ENCODE measurements at regions not wholly inside any gene's neighbourhood (a gene's known extent, or its start where the extent isn't known, plus 50 kb on each side); places are given as distances from the start of the nearest gene placed in this dataset.

- no peak for TF ChIP-seq CTCF (conservative IDR thresholded peaks at IDR 0.05; ENCODE audit: low read depth, low read length)
- TF ChIP-seq RAD21 (IDR thresholded peaks at IDR 0.05; ENCODE audit: low read length): no peak
- TF ChIP-seq SMC3 (IDR thresholded peaks at IDR 0.05; ENCODE audit: low read depth, low read length): no peak
- TF ChIP-seq MXI1 (IDR thresholded peaks at IDR 0.05; ENCODE audit: borderline replicate concordance, low read depth, low read length): no peak
- no peak for TF ChIP-seq POLR2A (IDR thresholded peaks at IDR 0.05; ENCODE audit: low read depth, low read length)
- no peak for TF ChIP-seq CEBPB (IDR thresholded peaks at IDR 0.05; ENCODE audit: low read depth, low read length)
- no peak for TF ChIP-seq USF2 (IDR thresholded peaks at IDR 0.05; ENCODE audit: low read depth, low read length)
- TF ChIP-seq BHLHE40 (IDR thresholded peaks at IDR 0.05; ENCODE audit: low read depth, low read length): no peak
- no peak for TF ChIP-seq MAFK (IDR thresholded peaks at IDR 0.05; ENCODE audit: low read depth, low read length)
- no peak for TF ChIP-seq RCOR1 (IDR thresholded peaks at IDR 0.05; ENCODE audit: insufficient replicate concordance, low read length)
- TF ChIP-seq RFX5 (IDR thresholded peaks at IDR 0.05; ENCODE audit: low read depth, low read length): no peak
- no peak for TF ChIP-seq FOS (IDR thresholded peaks at IDR 0.05; ENCODE audit: low read depth, low read length)
These were observed 316.6 kb downstream of the CGGBP1 start for GRCh38 chr3:87742250-87742649.

All from IMR-90 (cell line).